ENCODE measurements at regions not wholly inside any gene's neighbourhood (a gene's known extent, or its start where the extent isn't known, plus 50 kb on each side); places are given as distances from the start of the nearest gene placed in this dataset.
A peak's percentile ranks its signal among the peaks of the same experiment; 100 is the strongest.

GRCh38 chr17:65340401-65340800, 203.2 kb downstream of the RGS9 start:
- Histone ChIP-seq H3K27me3 (ENCODE audit: insufficient read depth, low read length) (no peaks in the 10 kb centered on the region), H3K4me2 (ENCODE audit: insufficient read depth, low read length) (no peak overlapping the region), H3K4me1 (ENCODE audit: insufficient read depth, low read length) (peaks cover 5% of the 10 kb centered on the region), H3K79me2 (ENCODE audit: insufficient read depth, low read length) (no peaks in the 10 kb centered on the region), H3K4me3 (ENCODE audit: insufficient read depth, low read length) (no peak overlapping the region), H3K36me3 (ENCODE audit: insufficient read depth, low read length) (no peaks in the 10 kb centered on the region), H2AFZ (ENCODE audit: low read length) (no peak overlapping the region), H3K9me3 (ENCODE audit: low read depth, low read length) (no peaks in the 10 kb centered on the region), H4K20me1 (ENCODE audit: insufficient read depth, low read length) (no peaks in the 10 kb centered on the region), H3K27ac (ENCODE audit: low read depth, low read length) (no peak overlapping the region)
- no peak for TF ChIP-seq CTCF (IDR thresholded peaks at IDR 0.05; ENCODE audit: extremely low read depth, low read depth, low read length)
- DNase-seq (ENCODE audit: insufficient read length, low spot score, missing footprints) = no peak

GRCh38 chr17:65334406-65334805, 197.2 kb downstream of the RGS9 start:
- H3K27me3 ChIP-seq (ENCODE audit: insufficient read depth, low read length) = no peaks in the 10 kb centered on the region
- no peaks in the 10 kb centered on the region for H3K79me2 ChIP-seq (ENCODE audit: insufficient read depth, low read length)
- no peak for DNase-seq (ENCODE audit: insufficient read length, low spot score, missing footprints)
- TF ChIP-seq CTCF (IDR thresholded peaks at IDR 0.05; ENCODE audit: extremely low read depth, low read depth, low read length) = no peak
- H3K4me3 ChIP-seq (ENCODE audit: insufficient read depth, low read length) = no peak overlapping the region
- no peak overlapping the region for H2AFZ ChIP-seq (ENCODE audit: low read length)
- H3K4me1 ChIP-seq (ENCODE audit: insufficient read depth, low read length) = no peaks in the 10 kb centered on the region
- no peak overlapping the region for H3K4me2 ChIP-seq (ENCODE audit: insufficient read depth, low read length)
- H3K36me3 ChIP-seq (ENCODE audit: insufficient read depth, low read length) = no peaks in the 10 kb centered on the region
- H3K9me3 ChIP-seq (ENCODE audit: low read depth, low read length) = no peaks in the 10 kb centered on the region
- no peak overlapping the region for H3K27ac ChIP-seq (ENCODE audit: low read depth, low read length)
- H4K20me1 ChIP-seq (ENCODE audit: insufficient read depth, low read length) = no peaks in the 10 kb centered on the region

DNA sequence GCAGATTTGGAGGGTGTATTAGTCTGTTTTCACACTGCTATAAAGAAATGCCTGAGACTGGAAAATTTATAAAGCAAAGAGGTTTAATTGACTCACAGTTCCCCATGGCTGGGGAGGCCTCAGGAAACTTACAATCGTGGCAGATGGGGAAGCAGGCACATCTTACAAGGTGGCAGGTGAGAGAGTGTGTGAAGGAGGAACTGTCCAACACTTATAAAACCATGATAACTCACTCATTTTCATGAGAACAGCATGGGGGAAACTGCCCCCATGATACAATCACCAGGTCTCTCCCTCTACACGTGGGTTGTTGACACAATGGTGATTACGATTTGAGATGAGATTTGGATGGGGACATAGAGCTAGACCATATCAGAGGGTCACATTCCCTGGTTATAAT, 195.6 kb downstream of the RGS9 start:
- no peak for DNase-seq (ENCODE audit: insufficient read length, low spot score, missing footprints)
- Histone ChIP-seq H2AFZ (ENCODE audit: low read length) (no peak overlapping the region), H3K27me3 (ENCODE audit: insufficient read depth, low read length) (no peaks in the 10 kb centered on the region), H3K4me1 (ENCODE audit: insufficient read depth, low read length) (no peaks in the 10 kb centered on the region), H4K20me1 (ENCODE audit: insufficient read depth, low read length) (no peaks in the 10 kb centered on the region), H3K4me2 (ENCODE audit: insufficient read depth, low read length) (peak overlapping the region; percentile 19), H3K9me3 (ENCODE audit: low read depth, low read length) (no peaks in the 10 kb centered on the region), H3K4me3 (ENCODE audit: insufficient read depth, low read length) (no peak overlapping the region), H3K27ac (ENCODE audit: low read depth, low read length) (no peak overlapping the region), H3K79me2 (ENCODE audit: insufficient read depth, low read length) (no peaks in the 10 kb centered on the region), H3K36me3 (ENCODE audit: insufficient read depth, low read length) (no peaks in the 10 kb centered on the region)
- no peak for TF ChIP-seq CTCF (IDR thresholded peaks at IDR 0.05; ENCODE audit: extremely low read depth, low read depth, low read length)

GRCh38 chr17:65332375-65332774, 195.2 kb downstream of the RGS9 start:
- Histone ChIP-seq H3K4me3 (ENCODE audit: insufficient read depth, low read length) (no peak overlapping the region), H3K4me2 (ENCODE audit: insufficient read depth, low read length) (peak overlapping the region; percentile 19), H4K20me1 (ENCODE audit: insufficient read depth, low read length) (no peaks in the 10 kb centered on the region), H3K9me3 (ENCODE audit: low read depth, low read length) (no peaks in the 10 kb centered on the region), H3K27ac (ENCODE audit: low read depth, low read length) (no peak overlapping the region), H3K36me3 (ENCODE audit: insufficient read depth, low read length) (no peaks in the 10 kb centered on the region), H3K79me2 (ENCODE audit: insufficient read depth, low read length) (no peaks in the 10 kb centered on the region), H2AFZ (ENCODE audit: low read length) (peak overlapping the region; percentile 0), H3K27me3 (ENCODE audit: insufficient read depth, low read length) (no peaks in the 10 kb centered on the region), H3K4me1 (ENCODE audit: insufficient read depth, low read length) (no peaks in the 10 kb centered on the region)
- no peak for TF ChIP-seq CTCF (IDR thresholded peaks at IDR 0.05; ENCODE audit: extremely low read depth, low read depth, low read length)
- DNase-seq (ENCODE audit: insufficient read length, low spot score, missing footprints) = peak; percentile 69
